HG02763 (cell line): ENCODE measurements at regions not wholly inside any gene's neighbourhood (a gene's known extent, or its start where the extent isn't known, plus 50 kb on each side); places are given as distances from the start of the nearest gene placed in this dataset.

ENCODE experiments used
- ATAC-seq: cut with Tn5 transposase; IDR thresholded peaks from one replicate; pipeline ENCODE4 v1.9.1; 2021; ENCODE audit warnings: mild to moderate bottlenecking, moderate library complexity; ENCODE audit not compliant: unreplicated experiment

DNA sequence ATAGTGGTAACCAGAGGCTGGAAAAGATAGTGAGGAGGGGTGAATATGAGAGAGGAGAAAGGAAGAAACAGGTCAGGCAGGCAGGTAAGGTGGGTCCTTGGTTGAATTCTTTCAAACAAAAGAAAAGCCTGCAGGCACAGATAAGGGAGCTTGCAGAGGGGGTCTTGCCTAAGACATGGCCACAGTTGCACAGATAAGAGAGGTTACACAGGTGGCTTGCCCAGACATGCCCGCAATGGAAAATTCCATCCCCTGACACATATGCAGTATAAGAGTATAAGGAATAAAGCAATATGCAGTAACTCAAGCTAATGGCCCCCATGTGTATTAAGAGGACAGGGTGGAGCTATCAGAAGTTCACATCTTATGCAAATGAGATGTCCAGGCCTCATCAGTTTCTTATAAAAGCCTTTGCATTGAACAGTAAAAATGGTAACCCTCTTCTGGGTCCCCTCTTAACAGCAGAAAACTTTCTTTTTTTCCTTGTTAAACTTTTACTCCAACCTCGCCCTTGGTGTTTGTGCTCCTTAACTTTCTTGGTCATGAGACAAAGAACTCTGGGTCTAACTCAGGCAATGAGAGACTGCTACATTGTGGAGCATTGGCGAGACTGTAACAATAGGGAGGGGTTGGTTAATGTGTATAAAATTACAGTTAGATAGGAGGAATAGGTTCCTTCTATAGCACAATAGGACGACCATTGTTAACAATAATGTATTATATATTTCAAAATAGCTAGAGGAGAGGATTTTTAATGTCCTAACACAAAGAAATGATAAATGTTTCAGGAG is 764.6 kb downstream of the TSN start:
- ATAC-seq: no peak

DNA sequence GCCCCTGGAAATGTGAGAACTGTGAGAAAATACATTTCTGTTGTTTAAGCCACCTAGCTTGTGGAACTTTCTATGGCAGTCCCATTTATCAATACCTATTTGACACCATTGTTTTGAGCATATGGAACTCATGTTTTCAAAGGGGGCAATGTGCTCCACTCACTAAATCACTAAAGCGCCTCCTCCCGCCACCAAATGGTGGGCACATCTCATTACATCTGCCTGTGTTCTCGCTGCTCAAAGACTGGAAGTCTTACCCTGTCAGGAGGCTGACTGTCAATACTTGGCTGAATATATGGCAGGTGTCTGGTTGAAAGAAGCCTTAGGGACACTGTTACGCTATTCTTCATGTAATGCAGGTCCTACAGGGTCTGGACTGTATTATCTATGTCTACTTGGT is 767.7 kb downstream of the TSN start:
- no peak for ATAC-seq

DNA sequence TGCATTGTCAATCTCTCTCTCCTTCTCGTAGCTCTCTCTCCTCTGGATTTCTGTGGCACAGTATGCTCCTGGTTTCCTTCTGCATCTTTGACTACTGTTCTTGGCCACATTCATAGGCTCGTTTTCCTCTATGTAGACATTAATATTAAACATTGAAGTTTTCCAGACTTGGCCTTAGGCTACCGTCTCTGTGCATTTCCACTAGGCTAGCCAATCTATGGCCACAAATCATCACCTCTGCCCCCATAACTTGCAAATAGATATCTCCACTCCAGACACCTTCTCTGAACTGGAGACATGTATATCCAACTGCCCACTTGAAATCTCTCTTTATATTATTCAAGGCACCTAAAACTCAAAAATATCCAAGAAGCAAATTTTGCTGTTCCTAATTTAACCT is 768.5 kb downstream of the TSN start:
- no peak for ATAC-seq

DNA sequence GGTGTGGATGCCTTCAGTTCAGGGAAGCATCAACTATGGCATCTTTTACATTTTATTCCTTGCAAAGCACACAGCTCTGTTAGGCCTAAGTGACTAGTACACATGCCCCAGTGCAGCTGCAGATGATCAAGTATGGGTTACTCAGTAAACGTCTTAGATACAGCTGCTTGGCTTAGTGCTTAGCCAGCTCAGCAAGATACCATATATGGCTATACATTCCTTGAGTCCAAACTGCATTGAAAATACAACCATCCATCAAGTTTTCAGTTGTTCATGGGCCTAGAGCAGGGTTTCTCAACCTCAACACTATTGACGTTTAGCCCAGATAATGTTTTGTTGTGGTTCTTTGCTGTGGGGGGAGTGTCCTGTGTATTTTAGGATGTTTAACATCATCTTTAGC is 769.9 kb downstream of the TSN start:
- no peak for ATAC-seq

DNA sequence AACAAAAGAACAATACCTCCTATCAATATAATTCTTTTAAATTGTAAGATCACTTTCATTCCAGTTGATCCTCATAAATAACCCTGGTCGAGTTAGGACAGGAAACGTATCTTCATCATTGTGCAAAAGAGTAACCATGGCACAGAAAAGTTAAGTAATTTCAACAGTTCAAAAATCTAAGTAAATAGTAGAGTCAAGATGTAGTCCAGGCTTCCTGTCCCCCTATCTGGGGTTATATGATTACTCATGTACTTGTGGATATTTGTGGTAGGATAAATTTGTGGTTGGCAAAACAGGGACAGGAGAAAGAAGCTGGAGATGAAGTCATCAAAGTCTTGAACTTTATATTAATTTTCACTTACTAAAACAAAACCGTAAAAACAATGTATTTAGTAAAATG is 772.6 kb downstream of the TSN start:
- no peak for ATAC-seq

DNA sequence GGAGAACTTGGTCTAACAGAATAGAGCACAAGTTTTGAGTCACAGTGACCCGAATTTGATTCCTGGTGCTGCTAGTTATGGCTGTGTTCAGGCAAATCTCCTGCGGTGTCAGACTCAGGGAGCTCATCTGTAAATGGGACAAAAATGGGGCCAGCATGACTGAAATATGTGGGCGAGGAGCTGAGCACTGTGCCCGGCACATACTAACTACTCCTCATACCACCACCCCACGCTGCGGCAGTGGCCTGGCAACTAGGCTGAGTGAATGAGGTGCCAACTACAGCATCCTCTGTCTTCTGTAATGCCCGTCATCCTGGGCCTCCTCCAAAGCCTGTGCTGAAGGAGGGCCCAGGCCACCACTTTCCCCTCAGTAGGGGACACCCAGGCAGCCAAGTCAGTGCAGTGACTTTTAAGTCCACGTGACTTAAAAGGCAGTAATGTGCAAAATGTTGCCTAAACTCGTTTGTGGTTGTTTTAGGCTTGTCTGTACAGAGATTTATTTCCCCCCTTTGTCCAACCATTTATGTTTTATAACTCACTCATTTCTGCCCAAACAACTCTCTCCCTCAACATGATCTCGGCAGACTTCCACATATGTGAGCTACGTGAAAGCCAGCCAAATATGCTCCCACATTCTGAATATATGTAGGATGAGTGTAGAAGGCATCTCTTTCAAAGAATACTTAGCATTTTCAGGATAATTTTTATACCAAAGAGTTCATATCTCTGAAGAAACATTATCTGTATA is 773.7 kb downstream of the TSN start:
- ATAC-seq: no peak

DNA sequence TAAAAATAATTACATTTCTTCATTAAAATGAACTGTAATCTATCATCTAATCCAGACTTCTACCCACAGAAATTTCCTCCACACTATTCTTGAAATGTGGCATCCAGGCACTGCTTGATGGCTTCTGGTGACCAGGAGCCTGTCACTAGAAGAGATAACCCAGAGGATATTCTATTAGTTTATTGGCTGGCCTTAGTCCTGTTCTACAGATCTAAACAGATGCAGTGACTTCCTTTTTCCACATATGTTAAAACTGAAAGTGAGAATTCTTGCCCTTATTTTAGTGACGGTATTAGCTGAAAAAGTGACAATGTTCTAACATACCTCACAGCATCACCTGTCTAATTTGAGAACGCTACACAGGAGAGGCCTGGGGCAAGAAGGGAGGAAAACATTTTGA is 775.4 kb downstream of the TSN start:
- peak; percentile 82 for ATAC-seq

DNA sequence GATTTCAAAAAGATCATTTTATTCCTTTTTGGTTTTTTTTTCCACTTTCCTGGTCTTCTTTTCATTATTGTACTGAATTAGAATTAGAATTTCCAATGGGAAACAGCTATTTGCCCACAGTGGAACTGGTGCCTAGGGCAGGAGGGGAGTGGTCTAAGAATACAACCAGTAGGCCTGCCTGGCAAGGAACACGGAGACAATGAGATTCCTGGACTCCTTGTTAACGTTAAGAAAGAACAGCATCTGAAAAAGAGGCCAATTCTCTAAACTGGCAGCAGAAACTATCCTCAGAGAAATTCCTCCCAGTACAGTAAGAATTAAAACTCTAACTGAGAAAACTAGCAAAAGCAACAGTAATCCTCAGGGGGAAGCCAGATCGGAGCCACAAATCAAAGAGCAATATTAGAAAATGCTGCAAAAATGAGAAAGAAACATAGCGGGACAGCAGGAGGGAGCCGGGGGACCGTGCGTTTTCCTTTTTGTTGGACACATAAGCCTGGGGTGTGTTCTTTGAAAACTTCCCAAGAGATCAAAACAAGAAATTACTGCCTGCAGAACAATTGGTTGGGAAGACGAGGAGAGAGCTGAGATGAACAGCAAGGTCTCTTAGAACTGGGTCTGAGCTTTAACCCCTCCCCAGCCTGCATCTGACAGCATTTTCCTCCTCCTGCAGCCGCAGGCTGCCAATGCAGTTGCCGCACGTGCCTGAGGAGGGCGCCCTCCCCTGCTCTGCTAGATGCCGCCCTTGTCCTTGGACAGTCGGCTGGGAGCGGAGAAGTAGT is 776.0 kb downstream of the TSN start:
- ATAC-seq: no peak

DNA sequence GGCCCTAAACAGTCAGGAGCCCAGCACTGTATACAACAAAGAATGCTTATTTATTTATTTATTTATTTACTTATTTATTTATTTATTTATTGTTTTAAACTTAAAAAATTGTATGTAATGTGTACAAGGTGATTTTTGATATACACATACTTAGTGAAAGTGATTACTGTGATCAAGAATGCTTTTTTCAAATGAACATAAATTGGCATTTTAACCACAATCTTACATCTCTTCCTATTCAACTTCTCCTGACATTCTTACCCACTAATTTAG is 776.6 kb downstream of the TSN start:
- no peak for ATAC-seq

DNA sequence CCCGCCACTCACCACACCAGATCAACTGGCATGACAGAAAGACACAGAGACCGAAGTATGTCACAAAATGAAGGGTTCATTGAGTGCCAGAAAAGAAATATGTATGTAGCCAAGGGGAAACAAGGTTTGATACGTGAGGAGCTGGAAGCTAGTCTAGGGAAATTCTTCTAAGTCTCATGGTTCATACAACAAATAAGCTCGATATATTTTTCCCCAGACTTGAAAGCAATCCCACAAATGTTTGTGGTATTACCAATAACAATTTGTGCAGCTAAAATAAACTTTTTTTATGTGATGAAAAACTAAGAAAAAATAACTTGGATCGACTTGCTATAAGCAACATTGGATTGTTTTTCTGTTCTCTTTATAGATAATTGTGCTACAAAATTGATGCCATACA is 777.0 kb downstream of the TSN start:
- ATAC-seq: no peak

DNA sequence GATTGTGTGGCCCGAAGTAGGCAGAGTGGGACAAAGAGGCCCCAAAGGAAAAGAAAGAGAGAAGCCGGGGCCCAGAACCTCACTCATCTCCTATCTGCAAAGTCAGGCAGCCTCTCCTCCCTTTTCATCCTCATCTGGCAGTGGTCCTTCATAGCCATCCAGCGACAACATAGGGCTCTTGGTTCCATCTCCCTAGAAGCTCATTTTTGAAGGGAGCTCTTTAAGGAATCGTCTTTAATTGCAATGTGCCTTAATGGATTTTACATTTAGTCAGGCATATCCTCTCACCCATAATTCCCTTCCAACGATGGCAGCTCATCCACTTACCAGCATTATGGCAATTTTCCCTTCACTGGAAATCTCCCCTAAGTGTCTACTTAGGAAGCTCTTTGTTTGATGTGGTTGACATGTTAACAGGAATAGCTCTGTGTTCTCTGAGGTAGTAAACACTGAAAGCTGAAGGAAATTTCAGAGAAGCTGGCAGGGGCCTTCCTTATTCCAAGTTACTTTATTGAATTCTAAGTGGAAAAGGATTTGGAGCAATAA is 780.6 kb downstream of the TSN start:
- no peak for ATAC-seq

DNA sequence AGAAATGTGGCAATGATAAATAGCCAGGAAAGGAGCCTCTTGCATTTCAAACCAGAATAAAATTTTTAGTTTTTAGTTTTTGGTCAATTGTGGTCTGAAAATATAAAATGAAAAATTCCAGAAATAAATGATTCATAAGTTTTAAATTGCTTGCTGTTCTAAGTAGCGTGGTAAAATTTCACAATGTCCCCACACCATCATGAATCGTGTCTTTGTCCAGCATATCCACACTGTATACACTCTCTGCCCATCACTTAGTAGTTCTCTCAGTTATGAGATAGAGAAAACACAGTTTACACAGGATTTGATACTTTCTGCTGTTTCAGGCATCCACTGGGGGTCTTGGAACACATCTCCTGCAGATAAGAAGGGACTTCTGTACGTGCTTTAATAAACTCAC is 783.9 kb downstream of the TSN start:
- ATAC-seq: no peak

DNA sequence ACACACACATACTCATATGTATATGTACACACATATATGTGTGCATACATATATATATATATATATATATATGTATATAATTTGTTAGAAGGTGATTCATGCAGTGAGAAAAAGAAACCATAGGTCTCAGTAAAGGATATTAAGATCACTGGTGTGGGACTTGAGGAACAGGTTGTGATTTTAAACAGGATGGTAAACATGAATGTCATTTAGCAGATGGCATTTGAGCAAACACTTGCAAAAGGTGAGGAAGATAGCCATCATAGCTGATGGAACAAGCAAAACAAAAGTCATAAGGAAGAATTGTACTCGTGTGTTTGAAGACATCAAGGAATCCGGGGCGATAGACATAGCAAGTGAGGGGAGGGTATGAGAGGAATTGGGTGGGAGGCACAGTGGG is 784.5 kb downstream of the TSN start:
- no peak for ATAC-seq

DNA sequence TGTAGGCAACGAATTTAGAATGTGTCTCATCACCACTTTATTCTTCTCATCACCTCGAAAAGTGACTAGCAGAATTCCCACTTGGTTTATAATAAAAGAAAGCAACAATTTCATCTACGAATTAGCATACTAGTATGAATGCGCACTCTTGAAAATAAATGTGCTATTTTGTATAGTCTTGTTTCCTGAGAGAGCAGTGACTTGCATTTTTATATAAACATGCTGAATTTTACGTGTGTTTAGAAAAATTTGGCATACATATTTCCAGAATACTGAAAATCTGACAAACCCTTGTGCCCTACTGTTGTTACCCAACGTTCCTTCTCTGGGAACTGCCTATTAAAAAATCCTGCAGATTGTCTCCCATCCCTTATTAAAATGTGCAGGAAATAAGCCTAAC is 786.8 kb downstream of the TSN start:
- ATAC-seq: no peak

DNA sequence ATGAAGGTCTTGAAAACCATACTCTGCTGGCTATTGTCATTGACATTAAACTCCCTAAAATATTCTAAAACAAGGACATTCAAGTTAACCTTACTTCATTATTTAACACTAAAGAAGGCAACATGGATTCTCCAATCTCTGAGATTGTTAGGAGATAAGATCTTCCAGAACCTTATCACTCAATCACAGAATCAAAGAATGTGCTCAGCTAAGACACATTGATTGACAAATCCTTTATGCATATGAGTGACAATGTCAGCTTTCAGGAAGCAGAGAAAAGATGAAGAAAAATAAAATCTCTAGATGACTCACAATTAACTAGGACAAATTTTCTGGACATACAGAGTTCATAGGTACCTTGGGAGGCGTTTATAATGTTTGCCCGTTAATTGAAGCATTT is 787.2 kb downstream of the TSN start:
- ATAC-seq: no peak

DNA sequence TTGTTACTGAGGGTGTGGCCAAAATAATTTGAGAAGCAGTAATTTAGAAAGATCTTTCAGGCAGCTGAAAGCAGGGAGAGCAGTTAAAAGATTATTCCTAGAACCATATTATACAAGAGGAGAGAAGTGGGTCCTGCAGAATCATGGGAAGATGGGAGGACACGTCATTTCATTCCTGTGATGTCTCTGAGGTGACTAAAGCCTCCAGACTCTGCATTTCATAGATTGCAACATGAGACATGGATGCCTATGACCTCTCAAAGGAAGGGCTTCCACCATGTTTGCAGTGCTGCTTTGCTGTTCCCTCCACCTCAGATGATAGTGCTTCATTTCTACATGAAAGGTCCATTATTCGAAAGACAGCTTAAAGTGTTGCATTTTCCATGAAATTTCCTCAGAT is 788.4 kb downstream of the TSN start:
- no peak for ATAC-seq

DNA sequence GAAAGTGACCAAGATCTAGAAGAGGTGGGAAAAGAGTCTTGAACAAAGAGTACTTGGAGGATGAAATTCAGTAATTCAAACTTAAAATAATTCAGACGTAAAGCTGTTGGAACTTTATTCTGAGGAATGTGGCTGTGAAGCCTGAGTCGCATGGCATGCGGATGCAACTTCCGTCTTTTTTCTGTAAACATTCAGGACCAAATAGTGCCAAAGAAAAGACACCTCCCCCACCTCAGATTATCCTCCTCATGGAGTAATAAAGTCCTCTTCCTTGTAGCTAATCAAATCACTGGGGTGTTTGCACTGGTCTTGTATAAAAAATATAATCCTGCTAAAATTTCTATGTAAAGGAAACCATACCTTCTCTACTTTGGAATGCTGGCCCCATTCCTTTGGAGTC is 790.4 kb downstream of the TSN start:
- ATAC-seq: no peak

DNA sequence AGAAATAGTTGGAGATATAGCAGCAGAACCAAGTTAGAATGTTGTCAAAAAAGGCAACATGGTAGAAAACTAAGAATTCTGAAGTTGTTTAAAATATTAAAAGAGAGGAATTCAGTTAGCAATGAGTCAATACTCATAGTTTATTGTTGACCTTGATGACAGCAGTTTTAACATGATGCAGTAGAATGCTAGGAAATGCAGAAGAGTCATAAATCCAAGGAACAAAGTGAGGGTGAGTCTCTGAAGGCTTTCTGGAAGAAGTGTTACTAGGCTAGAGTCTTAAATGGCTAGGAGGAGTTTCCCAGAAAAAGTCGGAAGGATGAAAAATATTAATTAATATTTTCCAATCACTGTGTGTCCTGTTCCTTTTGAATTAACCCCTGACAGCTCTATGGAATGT is 807.3 kb downstream of the TSN start:
- ATAC-seq: no peak

DNA sequence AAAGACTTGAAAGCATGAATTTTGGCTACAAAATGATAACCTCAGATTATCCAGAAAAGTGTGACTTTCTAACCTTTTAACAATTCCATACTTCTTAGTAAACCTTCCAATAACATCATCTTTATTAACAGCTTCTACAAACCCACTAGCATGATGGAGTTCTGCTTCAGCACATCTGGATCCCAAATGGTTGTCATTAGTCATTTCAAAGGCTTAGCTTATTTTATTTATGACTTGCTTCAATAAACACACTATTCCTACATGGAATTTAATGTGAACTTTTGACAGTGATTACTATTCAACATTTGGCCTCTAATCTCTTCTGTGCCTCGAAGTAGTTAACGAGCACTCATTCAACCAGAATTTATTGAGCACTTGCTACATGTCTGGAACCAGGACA is 808.3 kb downstream of the TSN start:
- no peak for ATAC-seq

DNA sequence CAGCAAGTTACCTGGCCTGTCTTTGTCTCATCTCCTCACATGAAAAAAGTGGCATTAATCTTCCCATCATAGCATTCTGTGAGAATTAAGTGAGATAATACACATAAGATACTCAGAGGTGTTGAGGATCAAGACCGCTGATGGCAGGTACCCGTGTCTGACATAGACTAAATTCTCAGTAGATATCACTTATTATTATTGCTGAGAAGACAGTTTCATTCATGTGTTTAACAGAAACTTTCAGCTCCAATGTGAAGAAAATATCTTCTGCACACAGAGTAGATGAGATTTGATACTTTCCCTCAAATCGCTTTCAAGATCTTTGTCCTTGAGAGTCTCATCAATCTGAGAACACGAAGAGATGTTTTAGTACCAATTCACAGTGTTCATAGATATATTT is 809.4 kb downstream of the TSN start:
- no peak for ATAC-seq

DNA sequence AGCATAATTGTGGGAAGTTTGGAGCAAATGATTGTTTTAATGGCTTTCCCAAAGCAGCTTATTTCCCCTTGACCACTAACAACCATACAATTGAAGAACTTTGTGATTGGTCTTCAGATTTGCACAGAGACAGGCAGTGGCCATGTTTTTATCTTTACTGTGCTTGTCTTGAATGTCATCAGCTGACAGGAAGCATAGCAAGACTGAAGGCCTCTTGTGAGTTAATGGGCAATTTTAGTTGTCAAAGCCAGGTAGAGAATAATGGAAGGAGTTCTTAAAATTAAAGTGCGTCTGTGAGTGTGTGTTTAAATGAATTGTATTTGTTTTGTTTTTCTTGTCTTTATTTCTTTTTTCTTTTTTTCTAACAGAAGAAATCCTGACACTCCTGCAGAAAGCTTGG is 809.9 kb downstream of the TSN start:
- no peak for ATAC-seq

DNA sequence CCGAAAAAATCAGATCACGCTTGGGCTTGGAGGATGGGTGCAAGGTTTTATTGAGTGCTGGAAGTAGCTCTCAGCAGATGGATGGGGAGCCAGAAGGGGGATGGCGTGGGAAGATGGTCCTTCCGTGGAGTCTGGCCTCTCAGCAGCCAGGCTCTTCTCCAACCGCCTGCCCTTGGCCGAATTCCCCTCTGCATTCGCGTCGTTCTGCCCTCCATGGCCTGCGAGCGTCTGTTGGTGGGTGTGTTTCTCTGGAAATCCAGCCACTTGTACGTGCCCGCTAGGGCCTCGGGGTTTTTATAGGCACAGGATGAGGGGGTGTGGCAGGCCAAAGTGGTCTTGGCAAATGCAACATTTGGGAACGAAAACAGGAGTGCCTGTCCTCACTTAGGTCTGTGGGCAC is 815.2 kb downstream of the TSN start:
- no peak for ATAC-seq
